WTC11 (cell line): ENCODE measurements at regions not wholly inside any gene's neighbourhood (a gene's known extent, or its start where the extent isn't known, plus 50 kb on each side); places are given as distances from the start of the nearest gene placed in this dataset.

Experiments
- ATAC-seq: fragments of 200-7000 bp; cut with Tn5 transposase; 2 replicates; pipeline ENCODE4 v1.10.0; 2021; ENCODE audit warnings: mild to moderate bottlenecking, moderate library complexity
- CTCF ChIA-PET: fragments of 300-600 bp; sonication (Branson Sonifier 250); formaldehyde crosslinking; loops from one replicate; lab custom pipeline; 2021; ENCODE audit warnings: antibody characterized with exemption; lab: Charles Lee
- POLR2A ChIA-PET: fragments of 350-600 bp; sonication (Branson Sonifier 250); formaldehyde crosslinking; loops from one replicate; lab custom pipeline; 2021; ENCODE audit warnings: antibody characterized with exemption; lab: Charles Lee
- DNase-seq: peaks from one replicate; pipeline ENCODE4 v3.0.0; 2021; ENCODE audit warnings: low spot score
- H3K27ac Mint-ChIP-seq: 2 replicates; pipeline ENCODE4 v1.8.0; 2021; ENCODE audit warnings: mixed read lengths
- H3K27me3 Mint-ChIP-seq: 2 replicates; pipeline ENCODE4 v1.8.0; 2021; ENCODE audit warnings: low read depth, mild to moderate bottlenecking, moderate library complexity, mixed read lengths
- H3K36me3 Mint-ChIP-seq: 2 replicates; pipeline ENCODE4 v1.8.0; 2021; ENCODE audit warnings: mixed read lengths
- H3K4me1 Mint-ChIP-seq: 2 replicates; pipeline ENCODE4 v1.8.0; 2022; ENCODE audit warnings: mixed read lengths
- H3K4me3 Mint-ChIP-seq: 2 replicates; pipeline ENCODE4 v1.8.0; 2021; ENCODE audit warnings: mild to moderate bottlenecking, moderate library complexity, mixed read lengths
- H3K9me3 Mint-ChIP-seq: 2 replicates; pipeline ENCODE4 v1.8.0; 2021; ENCODE audit warnings: mixed read lengths
- ATF1 ChIP-seq: sonication (generic); formaldehyde crosslinking; IDR thresholded peaks from 2 replicates; pipeline ENCODE4 v1.8.1; 2023; ENCODE audit warnings: mild to moderate bottlenecking, moderate library complexity, missing genetic modification reagents
- ATF3 ChIP-seq: sonication (generic); formaldehyde crosslinking; conservative IDR thresholded peaks from 2 replicates; pipeline ENCODE4 v1.8.1; 2022; ENCODE audit warnings: mild to moderate bottlenecking, missing genetic modification reagents
- CBFB ChIP-seq: sonication (generic); formaldehyde crosslinking; IDR thresholded peaks from 2 replicates; pipeline ENCODE4 v1.8.1; 2022; ENCODE audit warnings: mild to moderate bottlenecking, low read depth, missing genetic modification reagents
- CTCF ChIP-seq: fragments of 200-600 bp; IDR thresholded peaks from 2 replicates; pipeline ENCODE4 v1.8.0; 2022; ENCODE audit warnings: antibody characterized with exemption
- E2F5 ChIP-seq: sonication (generic); formaldehyde crosslinking; IDR thresholded peaks from 2 replicates; pipeline ENCODE4 v1.8.1; 2022; ENCODE audit warnings: mild to moderate bottlenecking, moderate library complexity, missing genetic modification reagents
- EMX1 ChIP-seq: fragments of 250-450 bp; sonication (Bioruptor Pico); IDR thresholded peaks from 2 replicates; pipeline ENCODE4 v1.8.0; 2021; ENCODE audit warnings: mild to moderate bottlenecking
- GRHL2 ChIP-seq: fragments of 250-450 bp; sonication (Bioruptor Pico); IDR thresholded peaks from 2 replicates; pipeline ENCODE4 v1.8.0; 2022; ENCODE audit warnings: mild to moderate bottlenecking, moderate library complexity; ENCODE audit not compliant: insufficient replicate concordance, severe bottlenecking
- MXD4 ChIP-seq: fragments of 250-450 bp; sonication (Bioruptor Pico); IDR thresholded peaks from 2 replicates; pipeline ENCODE4 v1.8.0; 2021; ENCODE audit warnings: mild to moderate bottlenecking, moderate library complexity, borderline replicate concordance
- MYBL2 ChIP-seq: sonication (generic); formaldehyde crosslinking; IDR thresholded peaks from 2 replicates; pipeline ENCODE4 v1.8.1; 2023; ENCODE audit warnings: mild to moderate bottlenecking, moderate library complexity, missing genetic modification reagents
- NR2C2 ChIP-seq: sonication (generic); formaldehyde crosslinking; IDR thresholded peaks from 2 replicates; pipeline ENCODE4 v1.8.0; 2022; ENCODE audit warnings: mild to moderate bottlenecking, missing genetic modification reagents
- OVOL2 ChIP-seq: fragments of 250-450 bp; sonication (Bioruptor Pico); IDR thresholded peaks from 2 replicates; pipeline ENCODE4 v1.9.0; 2021; ENCODE audit warnings: mild to moderate bottlenecking, borderline replicate concordance
- TEAD1 ChIP-seq: sonication (generic); formaldehyde crosslinking; IDR thresholded peaks from 2 replicates; pipeline ENCODE4 v1.8.0; 2022; ENCODE audit warnings: mild to moderate bottlenecking, missing genetic modification reagents
- ZNF263 ChIP-seq: sonication (generic); formaldehyde crosslinking; IDR thresholded peaks from 2 replicates; pipeline ENCODE4 v1.8.1; 2022; ENCODE audit warnings: low read depth, mild to moderate bottlenecking, moderate library complexity, missing genetic modification reagents
- ZNF396 ChIP-seq: fragments of 250-450 bp; sonication (Bioruptor Pico); IDR thresholded peaks from 2 replicates; pipeline ENCODE4 v1.8.0; 2021; ENCODE audit warnings: mild to moderate bottlenecking, moderate library complexity, borderline replicate concordance
- ZNF425 ChIP-seq: fragments of 250-450 bp; sonication (Bioruptor Pico); conservative IDR thresholded peaks from 2 replicates; pipeline ENCODE4 v1.9.0; 2021; ENCODE audit warnings: mild to moderate bottlenecking
- ZNF512 ChIP-seq: sonication (generic); formaldehyde crosslinking; IDR thresholded peaks from 2 replicates; pipeline ENCODE4 v1.8.1; 2022; ENCODE audit warnings: missing genetic modification reagents, borderline replicate concordance
- ZNF671 ChIP-seq: fragments of 250-450 bp; sonication (Bioruptor Pico); IDR thresholded peaks from 2 replicates; pipeline ENCODE4 v1.8.0; 2021; ENCODE audit warnings: mild to moderate bottlenecking

- Mint-ChIP-seq H3K27me3 (peaks cover 7% of the 10 kb centered on the region), H3K36me3 (no peaks in the 10 kb centered on the region), H3K4me1 (peaks cover 9% of the 10 kb centered on the region)
- ChIA-PET POLR2A (interaction anchor here (1.0 kb wide), 1 partner anchor 50 kb away, joined by 3 read pairs; no protein-coding TSS in a partner anchor), CTCF (interaction anchor here (0.6 kb wide), 1 partner anchor 1010 kb away, joined by 3 read pairs; no protein-coding TSS in a partner anchor)
- ATAC-seq (no peak), DNase-seq (no peak)
- TF ChIP-seq ZNF671 (CRISPR knock-in tag) = no peak
- no peak for TF ChIP-seq ATF1 (CRISPR knock-in tag)
- TF ChIP-seq E2F5 = no peak
- no peak for TF ChIP-seq CTCF
- no peak for TF ChIP-seq GRHL2
- TF ChIP-seq ZNF263 (CRISPR knock-in tag) = no peak
- TF ChIP-seq ZNF396 = no peak
- TF ChIP-seq EMX1 = no peak
- no peak for TF ChIP-seq MYBL2
- TF ChIP-seq NR2C2 (CRISPR knock-in tag) = no peak
- TF ChIP-seq ZNF512 (CRISPR knock-in tag) = no peak
- no peak for TF ChIP-seq ATF3 (CRISPR knock-in tag)
- no peak for TF ChIP-seq MXD4 (CRISPR knock-in tag)
- no peak for TF ChIP-seq CBFB (CRISPR knock-in tag)
- no peak for TF ChIP-seq ZNF425 (CRISPR knock-in tag)
- TF ChIP-seq TEAD1 (CRISPR knock-in tag) = no peak
- TF ChIP-seq, all 79 proteins: peak for 0
- H3K9me3 Mint-ChIP-seq = no peaks in the 10 kb centered on the region
- no peak overlapping the region for H3K4me3 Mint-ChIP-seq
- H3K27ac Mint-ChIP-seq = no peak overlapping the region
These were observed 59.7 kb downstream of the HES1 start for GRCh38 chr3:194195611-194196010.

- H3K27ac Mint-ChIP-seq = no peak overlapping the region
- H3K4me3 Mint-ChIP-seq = no peak overlapping the region
- peaks cover 7% of the 10 kb centered on the region for H3K27me3 Mint-ChIP-seq
- H3K9me3 Mint-ChIP-seq = no peaks in the 10 kb centered on the region
- ChIA-PET CTCF (no interaction called here), POLR2A (no interaction called here)
- H3K4me1 Mint-ChIP-seq = peaks cover 13% of the 10 kb centered on the region
- H3K36me3 Mint-ChIP-seq = no peaks in the 10 kb centered on the region
- TF ChIP-seq ZNF425 (CRISPR knock-in tag) (no peak), OVOL2 (no peak)
- TF ChIP-seq, all 79 proteins: peak for 0
- no peak for ATAC-seq
- no peak for DNase-seq
These were observed 60.9 kb downstream of the HES1 start for GRCh38 chr3:194196876-194197275.
